ENCODE measurements at regions not wholly inside any gene's neighbourhood (a gene's known extent, or its start where the extent isn't known, plus 50 kb on each side); places are given as distances from the start of the nearest gene placed in this dataset.

- TF ChIP-seq EZH2phosphoT487 (IDR thresholded peaks at IDR 0.05; ENCODE audit: borderline replicate concordance, low read depth), result no peak
- no peak for TF ChIP-seq IRF3 (IDR thresholded peaks at IDR 0.05; ENCODE audit: low read depth, low read length)
Observed at GRCh38 chr5:27535031-27535557, 496.7 kb upstream of the CDH9 start.

Data from SK-N-SH (cell line).